HG03135 (cell line): ENCODE measurements at regions not wholly inside any gene's neighbourhood (a gene's known extent, or its start where the extent isn't known, plus 50 kb on each side); places are given as distances from the start of the nearest gene placed in this dataset.

Source experiments
- ATAC-seq: cut with Tn5 transposase; IDR thresholded peaks from one replicate; pipeline ENCODE4 v1.9.1; 2021; ENCODE audit warnings: mild to moderate bottlenecking, moderate library complexity; ENCODE audit not compliant: unreplicated experiment

DNA sequence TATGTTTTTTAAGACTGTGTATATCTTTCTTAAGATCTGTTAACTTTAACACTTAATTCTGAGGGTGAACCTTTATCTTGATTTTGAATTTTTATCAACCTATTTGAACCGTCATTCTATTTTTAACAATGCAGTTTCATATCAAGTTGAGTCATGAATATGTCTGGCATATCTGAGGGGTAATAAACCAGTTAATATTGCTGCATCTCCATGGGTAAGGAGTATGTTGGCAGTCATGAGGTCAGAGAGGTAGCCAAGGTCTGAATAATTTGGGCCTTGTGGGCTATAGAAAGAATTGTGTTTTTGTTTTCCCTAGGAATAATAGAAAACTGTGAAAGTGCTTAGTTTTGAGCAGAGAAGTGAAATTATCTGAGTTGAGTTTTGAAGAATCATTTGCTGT is 419.0 kb downstream of the PLK2 start:
- ATAC-seq = no peak

- no peak for ATAC-seq
These were observed 419.8 kb downstream of the PLK2 start for GRCh38 chr5:58040044-58040443.

DNA sequence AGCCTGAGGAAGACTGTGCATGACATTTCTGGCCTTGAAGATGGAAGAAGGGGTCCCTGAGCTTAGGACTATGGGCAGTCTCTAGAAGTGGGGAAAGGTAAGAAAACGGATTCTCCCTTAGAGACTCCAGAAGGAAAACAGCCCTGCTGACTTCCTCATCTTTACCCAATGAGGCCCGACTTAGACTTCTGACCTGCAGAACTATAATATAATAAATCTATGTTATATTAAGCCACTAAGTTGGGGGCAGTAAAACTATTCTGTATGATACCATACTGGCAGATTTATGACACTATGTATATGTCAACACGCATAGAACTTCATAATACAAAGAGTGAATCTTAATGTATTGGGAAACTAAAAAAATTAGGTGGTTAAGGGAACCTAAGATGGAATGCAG is 422.0 kb downstream of the PLK2 start:
- no peak for ATAC-seq

DNA sequence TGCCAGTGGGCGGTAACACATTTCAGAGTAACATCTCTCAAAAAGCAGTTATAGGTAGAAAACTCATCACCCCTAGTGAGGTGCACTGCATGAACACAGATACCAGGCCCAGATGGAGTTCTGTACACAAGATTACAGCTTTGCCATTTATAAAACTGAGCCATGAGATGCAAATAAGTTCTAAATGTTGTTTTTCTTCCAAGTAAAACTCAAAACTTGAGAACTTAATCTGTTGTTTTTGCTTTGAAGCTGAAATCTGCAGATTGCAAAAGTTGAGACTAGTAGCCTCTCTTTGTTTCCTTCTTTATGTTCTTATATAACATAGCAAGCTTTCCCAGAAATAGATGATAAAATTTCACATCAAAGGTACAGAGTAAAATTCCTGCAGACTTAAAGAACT is 434.1 kb downstream of the PLK2 start:
- ATAC-seq = no peak

DNA sequence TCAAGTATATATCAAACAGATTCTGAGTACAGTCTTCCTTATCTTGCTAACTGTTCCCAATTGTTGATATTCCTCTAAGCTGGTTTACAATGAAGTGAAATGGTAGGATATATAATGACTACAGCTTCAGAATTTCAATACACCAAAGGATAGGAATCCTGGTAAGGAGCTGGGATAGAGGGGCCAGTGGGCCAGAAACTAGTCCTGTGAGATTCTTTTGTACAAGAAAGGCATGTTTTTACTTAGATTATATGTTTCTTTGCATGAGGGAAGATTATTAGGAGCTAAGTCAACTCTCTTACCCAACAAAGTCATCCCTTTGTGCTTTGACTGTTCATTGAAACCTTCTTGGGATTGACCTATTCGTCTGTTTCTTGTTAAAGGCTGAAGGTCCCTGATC is 435.7 kb downstream of the PLK2 start:
- no peak for ATAC-seq

- ATAC-seq = no peak
These were observed 437.8 kb downstream of the PLK2 start for GRCh38 chr5:58022055-58022454.

DNA sequence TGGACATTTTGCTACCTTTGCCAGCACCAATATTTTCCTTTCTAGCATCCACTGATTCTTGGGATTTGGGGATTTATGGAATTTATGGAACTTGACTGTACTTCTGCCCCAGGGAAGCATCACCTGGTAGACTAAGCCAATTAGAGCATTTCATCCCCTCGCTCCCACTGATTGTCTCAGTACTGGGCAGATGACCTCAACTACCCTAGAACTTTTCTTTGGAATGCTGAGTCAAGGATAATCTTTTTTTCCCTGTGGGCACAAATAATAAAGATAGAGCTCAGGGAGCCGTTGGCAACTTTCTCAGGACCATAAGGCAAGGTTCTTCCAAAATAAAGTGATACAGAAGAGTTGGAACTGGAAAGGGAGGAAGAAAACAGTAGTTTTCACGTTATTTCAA is 438.4 kb downstream of the PLK2 start:
- no peak for ATAC-seq

DNA sequence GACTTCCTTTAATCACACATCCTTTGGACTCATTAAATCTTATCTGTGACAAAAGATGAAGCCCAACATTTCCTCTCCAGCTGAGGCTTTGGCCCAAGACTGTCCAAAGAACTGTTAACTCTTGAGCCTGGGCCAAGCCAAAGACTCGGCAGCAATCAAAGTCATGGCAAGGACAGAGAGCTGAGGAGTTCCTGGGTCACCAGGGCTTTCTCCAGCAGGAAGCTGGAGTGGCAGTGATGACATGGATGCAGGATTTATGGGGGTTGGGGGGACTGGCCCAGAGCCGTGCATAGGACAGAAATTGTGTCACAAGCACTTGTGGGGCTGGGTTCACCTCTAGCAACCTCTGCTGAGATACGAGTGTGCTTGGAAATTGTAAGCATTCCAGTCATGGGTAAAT is 440.3 kb downstream of the PLK2 start:
- ATAC-seq = no peak

- ATAC-seq = no peak
These were observed 441.9 kb downstream of the PLK2 start for GRCh38 chr5:58018016-58018415.

- no peak for ATAC-seq
These were observed 443.0 kb downstream of the PLK2 start for GRCh38 chr5:58016877-58017276.

DNA sequence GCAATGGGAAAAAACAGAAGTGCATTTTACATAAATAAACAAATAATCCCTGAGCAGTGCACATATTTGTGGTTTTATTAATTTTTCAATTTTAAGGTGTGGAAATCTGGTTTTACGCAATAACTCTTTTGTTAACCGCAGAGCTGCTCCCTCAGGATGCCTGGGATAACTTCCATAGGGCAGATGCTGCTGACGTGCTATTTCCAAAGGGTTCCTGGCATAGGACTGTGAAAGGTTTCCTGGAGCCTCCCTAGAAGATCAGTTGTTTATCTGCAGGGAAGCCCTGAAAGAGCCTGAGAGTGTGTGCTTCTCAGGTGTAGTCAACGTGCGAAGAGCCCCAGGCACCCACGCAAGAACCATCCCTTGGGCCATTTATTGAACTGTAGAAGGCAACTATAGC is 443.5 kb downstream of the PLK2 start:
- ATAC-seq = no peak

DNA sequence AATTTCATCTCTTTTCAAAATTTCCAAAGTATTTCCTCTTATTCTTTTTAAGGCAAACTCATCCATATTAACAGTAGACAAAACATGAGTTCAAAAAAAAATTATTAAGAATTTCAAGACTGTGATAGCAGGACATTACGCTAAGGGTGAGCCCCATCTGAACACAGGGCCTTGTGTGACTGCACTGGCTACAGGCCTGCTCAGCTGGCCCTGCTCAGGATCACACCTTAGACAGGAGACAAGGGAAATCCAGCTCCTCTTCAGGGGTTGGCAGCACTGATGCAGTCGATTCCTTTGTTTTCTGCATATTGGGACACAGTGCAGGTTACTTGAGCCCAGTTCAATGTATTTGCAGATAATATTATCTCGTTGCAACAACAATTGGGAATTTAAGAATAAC is 444.7 kb downstream of the PLK2 start:
- no peak for ATAC-seq

DNA sequence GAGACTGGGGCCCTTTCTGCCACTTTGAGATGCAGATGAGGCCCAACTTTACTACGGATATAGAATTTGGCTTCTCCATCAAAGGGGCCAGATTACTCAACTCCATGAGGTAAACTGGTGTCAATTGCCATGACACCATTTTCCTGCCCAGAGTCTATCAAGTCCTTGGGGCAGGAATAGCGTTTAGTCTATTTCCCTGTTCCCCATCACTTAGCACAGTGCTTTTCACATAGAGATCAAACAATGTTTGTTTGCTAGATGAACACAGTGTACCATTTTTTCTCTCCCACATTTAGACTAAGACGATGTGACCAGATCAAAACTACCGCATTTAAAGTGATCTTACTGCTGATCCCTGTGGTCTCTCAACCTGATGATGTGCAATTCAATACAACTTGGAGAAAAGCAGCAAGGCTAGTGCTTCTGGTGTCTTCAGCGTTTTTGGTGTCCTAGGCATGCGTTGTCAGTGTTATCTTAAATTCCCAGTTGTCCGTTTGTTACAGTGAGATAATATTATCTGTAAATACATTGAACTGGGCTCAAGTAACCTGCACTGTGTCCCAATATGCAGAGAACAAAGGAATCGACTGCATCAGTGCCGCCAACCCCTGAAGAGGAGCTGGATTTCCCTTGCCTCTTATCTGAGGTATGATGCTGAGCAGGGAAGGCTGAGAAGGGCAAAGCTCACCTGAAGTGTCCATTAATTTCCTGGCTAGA is 446.2 kb downstream of the PLK2 start:
- no peak for ATAC-seq

GRCh38 chr5:58012801-58013315 is 447.0 kb downstream of the PLK2 start:
- no peak for ATAC-seq

- ATAC-seq = no peak
These were observed 447.8 kb downstream of the PLK2 start for GRCh38 chr5:58012102-58012501.

- no peak for ATAC-seq
These were observed 448.6 kb downstream of the PLK2 start for GRCh38 chr5:58011301-58011700.

DNA sequence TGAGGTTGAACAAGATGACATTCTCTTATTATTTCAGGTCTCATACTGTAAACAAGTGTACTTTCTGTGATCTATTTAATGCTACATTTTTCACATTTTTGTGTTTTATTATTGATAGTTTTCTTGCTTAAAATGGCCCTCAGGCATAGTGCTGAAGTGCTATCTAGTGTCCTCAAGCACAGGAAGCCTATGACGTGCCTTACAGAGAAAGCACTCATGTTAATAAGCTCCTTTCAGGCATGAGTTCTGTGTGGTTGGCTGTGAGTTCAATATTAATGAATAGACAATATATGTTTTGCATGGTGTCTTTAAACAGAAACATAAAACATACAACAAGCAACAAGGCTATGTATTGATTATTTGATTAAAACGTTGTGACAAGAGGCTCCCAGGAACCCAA is 450.1 kb downstream of the PLK2 start:
- no peak for ATAC-seq

- no peak for ATAC-seq
These were observed 457.6 kb downstream of the PLK2 start for GRCh38 chr5:58002323-58002722.

GRCh38 chr5:57993866-57994265 is 466.0 kb downstream of the PLK2 start:
- ATAC-seq = no peak

- ATAC-seq = no peak
These were observed 470.5 kb downstream of the PLK2 start for GRCh38 chr5:57989378-57989777.

GRCh38 chr5:57988813-57989212 is 471.1 kb downstream of the PLK2 start:
- no peak for ATAC-seq

DNA sequence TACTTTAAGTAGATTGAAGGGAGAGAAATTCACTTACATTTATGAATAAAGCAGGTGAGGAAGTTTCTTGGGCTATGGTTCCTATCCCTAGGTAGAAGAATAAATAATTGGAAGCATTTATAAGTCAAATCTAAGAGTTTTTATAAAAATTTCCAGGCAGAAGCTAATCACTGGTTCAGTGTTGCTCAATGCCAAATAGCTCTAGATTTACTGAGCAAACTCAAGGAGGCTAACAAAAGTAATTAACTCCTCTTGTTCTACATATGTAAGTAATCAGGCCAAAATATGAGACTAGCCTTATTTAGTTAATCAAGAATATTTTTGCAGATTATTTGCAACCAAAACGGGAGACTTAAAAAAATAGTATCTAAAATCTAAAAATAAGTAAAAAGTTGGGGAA is 472.3 kb downstream of the PLK2 start:
- no peak for ATAC-seq

GRCh38 chr5:57986761-57987341 is 473.0 kb downstream of the PLK2 start:
- ATAC-seq = no peak
